WTC11 (cell line): ENCODE measurements at regions not wholly inside any gene's neighbourhood (a gene's known extent, or its start where the extent isn't known, plus 50 kb on each side); places are given as distances from the start of the nearest gene placed in this dataset.

Source experiments
- ESRRA ChIP-seq: sonication (generic); formaldehyde crosslinking; IDR thresholded peaks from 2 replicates; pipeline ENCODE4 v1.8.1; 2022; ENCODE audit warnings: mild to moderate bottlenecking, missing genetic modification reagents, borderline replicate concordance
- GABPB1 ChIP-seq: sonication (generic); formaldehyde crosslinking; IDR thresholded peaks from 2 replicates; pipeline ENCODE4 v1.8.1; 2023; ENCODE audit warnings: mild to moderate bottlenecking, missing genetic modification reagents
- MYBL2 ChIP-seq: sonication (generic); formaldehyde crosslinking; IDR thresholded peaks from 2 replicates; pipeline ENCODE4 v1.8.1; 2023; ENCODE audit warnings: mild to moderate bottlenecking, moderate library complexity, missing genetic modification reagents
- TEAD4 ChIP-seq: sonication (generic); formaldehyde crosslinking; IDR thresholded peaks from 2 replicates; pipeline ENCODE4 v1.8.0; 2022; ENCODE audit warnings: mild to moderate bottlenecking, missing genetic modification reagents
- ZNF423 ChIP-seq: fragments of 250-450 bp; sonication (Bioruptor Pico); IDR thresholded peaks from 2 replicates; pipeline ENCODE4 v2.1.2; 2022; ENCODE audit warnings: mild to moderate bottlenecking, moderate library complexity
- TF ChIP-seq, protein P1 (sequence below): fragments of 200-600 bp; IDR thresholded peaks from 2 replicates; pipeline ENCODE4 v1.8.0; 2022; ENCODE audit warnings: antibody characterized with exemption
- TF ChIP-seq, protein P2 (sequence below): sonication (generic); formaldehyde crosslinking; IDR thresholded peaks from 2 replicates; pipeline ENCODE4 v1.8.1; 2022; ENCODE audit warnings: missing genetic modification reagents, borderline replicate concordance
- TF ChIP-seq, protein P3 (sequence below): sonication (generic); formaldehyde crosslinking; IDR thresholded peaks from 2 replicates; pipeline ENCODE4 v1.8.1; 2023; ENCODE audit warnings: mild to moderate bottlenecking, missing genetic modification reagents, moderate library complexity
- TF ChIP-seq, protein P4 (sequence below): fragments of 250-450 bp; sonication (Bioruptor Pico); IDR thresholded peaks from 2 replicates; pipeline ENCODE4 v1.9.0; 2021; ENCODE audit warnings: mild to moderate bottlenecking, borderline replicate concordance

DNA sequence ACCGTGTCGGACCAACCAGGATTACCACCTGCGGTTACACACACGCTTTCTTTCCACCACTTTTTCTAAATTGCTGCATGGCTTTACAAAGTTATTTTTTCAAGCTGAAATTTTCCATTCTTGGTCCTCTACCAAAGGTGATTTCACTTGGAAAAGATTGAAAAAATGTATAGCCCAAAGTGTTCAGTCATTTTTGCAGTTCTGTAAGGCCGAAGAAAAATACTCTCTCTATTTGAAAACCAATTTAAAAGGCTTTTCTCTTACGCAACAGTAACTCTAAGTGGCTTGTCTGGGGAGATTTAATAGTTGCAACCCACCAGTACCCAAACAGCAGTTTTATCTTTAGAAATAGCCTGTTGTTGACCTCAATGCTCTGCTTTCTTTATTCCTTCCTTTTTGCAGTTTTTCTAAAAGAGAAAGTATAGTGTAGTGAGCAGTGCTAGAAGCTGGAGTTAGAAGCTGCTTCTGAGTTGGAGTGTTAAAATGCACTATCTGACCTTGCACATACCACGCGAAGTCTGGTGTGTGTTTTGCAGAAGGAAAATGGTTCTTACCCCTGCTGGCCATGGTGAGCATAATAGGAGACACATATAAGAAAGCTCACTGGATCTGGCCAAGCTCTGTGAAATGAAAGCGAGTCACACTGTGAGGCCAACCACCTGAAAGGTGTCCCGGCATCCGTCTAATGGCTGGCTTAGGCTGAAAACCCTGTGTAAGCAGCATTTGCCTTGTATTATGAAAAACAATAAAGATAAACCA lies 201.0 kb upstream of the ADRA1D start:
- no peak for TF ChIP-seq GABPB1 (CRISPR knock-in tag)
- TF ChIP-seq, protein P1, sequence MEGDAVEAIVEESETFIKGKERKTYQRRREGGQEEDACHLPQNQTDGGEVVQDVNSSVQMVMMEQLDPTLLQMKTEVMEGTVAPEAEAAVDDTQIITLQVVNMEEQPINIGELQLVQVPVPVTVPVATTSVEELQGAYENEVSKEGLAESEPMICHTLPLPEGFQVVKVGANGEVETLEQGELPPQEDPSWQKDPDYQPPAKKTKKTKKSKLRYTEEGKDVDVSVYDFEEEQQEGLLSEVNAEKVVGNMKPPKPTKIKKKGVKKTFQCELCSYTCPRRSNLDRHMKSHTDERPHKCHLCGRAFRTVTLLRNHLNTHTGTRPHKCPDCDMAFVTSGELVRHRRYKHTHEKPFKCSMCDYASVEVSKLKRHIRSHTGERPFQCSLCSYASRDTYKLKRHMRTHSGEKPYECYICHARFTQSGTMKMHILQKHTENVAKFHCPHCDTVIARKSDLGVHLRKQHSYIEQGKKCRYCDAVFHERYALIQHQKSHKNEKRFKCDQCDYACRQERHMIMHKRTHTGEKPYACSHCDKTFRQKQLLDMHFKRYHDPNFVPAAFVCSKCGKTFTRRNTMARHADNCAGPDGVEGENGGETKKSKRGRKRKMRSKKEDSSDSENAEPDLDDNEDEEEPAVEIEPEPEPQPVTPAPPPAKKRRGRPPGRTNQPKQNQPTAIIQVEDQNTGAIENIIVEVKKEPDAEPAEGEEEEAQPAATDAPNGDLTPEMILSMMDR, result no peak
- TF ChIP-seq, protein P2, sequence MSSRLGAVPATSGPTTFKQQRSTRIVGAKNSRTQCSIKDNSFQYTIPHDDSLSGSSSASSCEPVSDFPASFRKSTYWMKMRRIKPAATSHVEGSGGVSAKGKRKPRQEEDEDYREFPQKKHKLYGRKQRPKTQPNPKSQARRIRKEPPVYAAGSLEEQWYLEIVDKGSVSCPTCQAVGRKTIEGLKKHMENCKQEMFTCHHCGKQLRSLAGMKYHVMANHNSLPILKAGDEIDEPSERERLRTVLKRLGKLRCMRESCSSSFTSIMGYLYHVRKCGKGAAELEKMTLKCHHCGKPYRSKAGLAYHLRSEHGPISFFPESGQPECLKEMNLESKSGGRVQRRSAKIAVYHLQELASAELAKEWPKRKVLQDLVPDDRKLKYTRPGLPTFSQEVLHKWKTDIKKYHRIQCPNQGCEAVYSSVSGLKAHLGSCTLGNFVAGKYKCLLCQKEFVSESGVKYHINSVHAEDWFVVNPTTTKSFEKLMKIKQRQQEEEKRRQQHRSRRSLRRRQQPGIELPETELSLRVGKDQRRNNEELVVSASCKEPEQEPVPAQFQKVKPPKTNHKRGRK (CRISPR knock-in tag), result no peak
- no peak for TF ChIP-seq MYBL2 (CRISPR knock-in tag)
- TF ChIP-seq ESRRA (CRISPR knock-in tag), result no peak
- TF ChIP-seq, protein P3, sequence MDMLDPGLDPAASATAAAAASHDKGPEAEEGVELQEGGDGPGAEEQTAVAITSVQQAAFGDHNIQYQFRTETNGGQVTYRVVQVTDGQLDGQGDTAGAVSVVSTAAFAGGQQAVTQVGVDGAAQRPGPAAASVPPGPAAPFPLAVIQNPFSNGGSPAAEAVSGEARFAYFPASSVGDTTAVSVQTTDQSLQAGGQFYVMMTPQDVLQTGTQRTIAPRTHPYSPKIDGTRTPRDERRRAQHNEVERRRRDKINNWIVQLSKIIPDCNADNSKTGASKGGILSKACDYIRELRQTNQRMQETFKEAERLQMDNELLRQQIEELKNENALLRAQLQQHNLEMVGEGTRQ (CRISPR knock-in tag), result no peak
- TF ChIP-seq, protein P4, sequence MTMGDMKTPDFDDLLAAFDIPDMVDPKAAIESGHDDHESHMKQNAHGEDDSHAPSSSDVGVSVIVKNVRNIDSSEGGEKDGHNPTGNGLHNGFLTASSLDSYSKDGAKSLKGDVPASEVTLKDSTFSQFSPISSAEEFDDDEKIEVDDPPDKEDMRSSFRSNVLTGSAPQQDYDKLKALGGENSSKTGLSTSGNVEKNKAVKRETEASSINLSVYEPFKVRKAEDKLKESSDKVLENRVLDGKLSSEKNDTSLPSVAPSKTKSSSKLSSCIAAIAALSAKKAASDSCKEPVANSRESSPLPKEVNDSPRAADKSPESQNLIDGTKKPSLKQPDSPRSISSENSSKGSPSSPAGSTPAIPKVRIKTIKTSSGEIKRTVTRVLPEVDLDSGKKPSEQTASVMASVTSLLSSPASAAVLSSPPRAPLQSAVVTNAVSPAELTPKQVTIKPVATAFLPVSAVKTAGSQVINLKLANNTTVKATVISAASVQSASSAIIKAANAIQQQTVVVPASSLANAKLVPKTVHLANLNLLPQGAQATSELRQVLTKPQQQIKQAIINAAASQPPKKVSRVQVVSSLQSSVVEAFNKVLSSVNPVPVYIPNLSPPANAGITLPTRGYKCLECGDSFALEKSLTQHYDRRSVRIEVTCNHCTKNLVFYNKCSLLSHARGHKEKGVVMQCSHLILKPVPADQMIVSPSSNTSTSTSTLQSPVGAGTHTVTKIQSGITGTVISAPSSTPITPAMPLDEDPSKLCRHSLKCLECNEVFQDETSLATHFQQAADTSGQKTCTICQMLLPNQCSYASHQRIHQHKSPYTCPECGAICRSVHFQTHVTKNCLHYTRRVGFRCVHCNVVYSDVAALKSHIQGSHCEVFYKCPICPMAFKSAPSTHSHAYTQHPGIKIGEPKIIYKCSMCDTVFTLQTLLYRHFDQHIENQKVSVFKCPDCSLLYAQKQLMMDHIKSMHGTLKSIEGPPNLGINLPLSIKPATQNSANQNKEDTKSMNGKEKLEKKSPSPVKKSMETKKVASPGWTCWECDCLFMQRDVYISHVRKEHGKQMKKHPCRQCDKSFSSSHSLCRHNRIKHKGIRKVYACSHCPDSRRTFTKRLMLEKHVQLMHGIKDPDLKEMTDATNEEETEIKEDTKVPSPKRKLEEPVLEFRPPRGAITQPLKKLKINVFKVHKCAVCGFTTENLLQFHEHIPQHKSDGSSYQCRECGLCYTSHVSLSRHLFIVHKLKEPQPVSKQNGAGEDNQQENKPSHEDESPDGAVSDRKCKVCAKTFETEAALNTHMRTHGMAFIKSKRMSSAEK (CRISPR knock-in tag), result no peak
- no peak for TF ChIP-seq TEAD4 (CRISPR knock-in tag)
- no peak for TF ChIP-seq ZNF423
